H1 (cell line): ENCODE measurements at regions not wholly inside any gene's neighbourhood (a gene's known extent, or its start where the extent isn't known, plus 50 kb on each side); places are given as distances from the start of the nearest gene placed in this dataset.

Source experiments
- CTCF ChIA-PET: fragments of 300-600 bp; sonication (Branson Sonifier 250); formaldehyde crosslinking; loops from one replicate; lab custom pipeline; 2021; ENCODE audit not compliant: partially characterized antibody; lab: Charles Lee
- POLR2A ChIA-PET: fragments of 300-600 bp; sonication (Branson Sonifier 250); formaldehyde crosslinking; loops from one replicate; lab custom pipeline; 2021; ENCODE audit warnings: inconsistent platforms; ENCODE audit not compliant: partially characterized antibody; lab: Charles Lee
- DNase-seq, 2 experiments: peaks; one replicate each; pipeline versions ENCODE4 v3.0.0 to v3.0.0-alpha.2; 2010 to 2022; ENCODE audit warnings: low spot score in 2 of 2, low read depth in 1 of 2, mixed read lengths in 1 of 2
- FAIRE-seq: peaks from 2 replicates; lab custom pipeline; 2011; peaks lifted over from hg19 to GRCh38; lab: Jason Lieb, UNC
- H2AFZ ChIP-seq: 2 replicates; pipeline ENCODE4 v1.8.1; 2012; ENCODE audit warnings: low read length, inconsistent platforms
- H2AK5ac ChIP-seq: 2 replicates; pipeline ENCODE4 v1.6.1; 2013; ENCODE audit warnings: low read depth, low read length
- H2BK120ac ChIP-seq: replicated peaks from 2 replicates; pipeline ENCODE3; 2013; ENCODE audit warnings: low read depth, low read length, inconsistent platforms
- H2BK12ac ChIP-seq: 2 replicates; pipeline ENCODE4 v1.6.1; 2013; ENCODE audit warnings: low read depth, low read length
- H2BK15ac ChIP-seq: 2 replicates; pipeline ENCODE4 v1.6.1; 2013; ENCODE audit warnings: low read length
- H2BK20ac ChIP-seq: 2 replicates; pipeline ENCODE4 v1.6.1; 2013; ENCODE audit warnings: low read length
- H2BK5ac ChIP-seq: 2 replicates; pipeline ENCODE4 v1.6.1; 2013; ENCODE audit warnings: low read depth, low read length
- H3K14ac ChIP-seq: 2 replicates; pipeline ENCODE4 v1.6.1; 2013; ENCODE audit warnings: inconsistent platforms; ENCODE audit not compliant: insufficient read length
- H3K18ac ChIP-seq: 2 replicates; pipeline ENCODE4 v1.6.1; 2013; ENCODE audit warnings: low read length; ENCODE audit errors: extremely low read depth
- H3K23ac ChIP-seq: 2 replicates; pipeline ENCODE4 v1.6.1; 2013; ENCODE audit warnings: inconsistent platforms; ENCODE audit not compliant: insufficient read length
- H3K23me2 ChIP-seq: 2 replicates; pipeline ENCODE4 v1.6.1; 2013; ENCODE audit warnings: low read depth, low read length
- H3K27ac ChIP-seq: 2 replicates; pipeline ENCODE4 v1.6.1; 2011; ENCODE audit warnings: low read depth, low read length, inconsistent platforms
- H3K27me3 ChIP-seq, 4 experiments: replicated peaks in 1 of 4; 1 replicate in 1 of 4; 2 replicates in 3 of 4; pipeline versions ENCODE4 v1.6.1 to v1.8.1; 2011 to 2013; ENCODE audit warnings: low read length in 3 of 4, mild to moderate bottlenecking in 3 of 4, inconsistent platforms in 2 of 4, mixed read lengths in 2 of 4, moderate library complexity in 1 of 4; ENCODE audit not compliant: control insufficient read depth in 3 of 4, insufficient read depth in 3 of 4; ENCODE audit errors: extremely low read depth in 1 of 4
- H3K36me3 ChIP-seq, 4 experiments: 2 replicates each; pipeline versions ENCODE4 v1.6.1 to v1.8.1; 2011 to 2013; ENCODE audit warnings: mild to moderate bottlenecking in 4 of 4, low read length in 3 of 4, moderate library complexity in 2 of 4, control low read depth in 1 of 4, inconsistent platforms in 1 of 4; ENCODE audit not compliant: insufficient read depth in 4 of 4, control insufficient read depth in 2 of 4
- H3K4ac ChIP-seq: replicated peaks from 2 replicates; pipeline ENCODE3; 2013; ENCODE audit warnings: low read length, low read depth, mixed read lengths, inconsistent platforms; ENCODE audit not compliant: insufficient read length
- H3K4me1 ChIP-seq, 4 experiments: replicated peaks in 1 of 4; 1 replicate in 1 of 4; 2 replicates in 3 of 4; pipeline versions ENCODE4 v1.6.1 to v1.8.1; 2011 to 2013; ENCODE audit warnings: low read length in 3 of 4, inconsistent platforms in 2 of 4, mixed read lengths in 1 of 4; ENCODE audit not compliant: insufficient read depth in 4 of 4, control insufficient read depth in 3 of 4
- H3K4me2 ChIP-seq, 2 experiments: 2 replicates each; pipeline versions ENCODE4 v1.6.1 to v1.8.1; 2011 to 2013; ENCODE audit warnings: low read depth in 2 of 2, low read length in 2 of 2, control low read depth in 1 of 2, inconsistent platforms in 1 of 2, mild to moderate bottlenecking in 1 of 2; ENCODE audit not compliant: insufficient read depth in 1 of 2
- H3K4me3 ChIP-seq, 4 experiments: fragments of 200-600, 300-600 bp in 1 of 4; sonication (generic), shearing (Covaris generic), sonication (Bioruptor Twin) in 1 of 4; 2 replicates each; pipeline versions ENCODE4 v1.5.1 to v1.8.1; 2011 to 2016; ENCODE audit warnings: low read length in 4 of 4, low read depth in 3 of 4, control low read depth in 2 of 4, inconsistent platforms in 2 of 4, mild to moderate bottlenecking in 2 of 4, mixed read lengths in 1 of 4, moderate library complexity in 1 of 4; ENCODE audit not compliant: insufficient read depth in 2 of 4; ENCODE audit errors: extremely low read depth in 1 of 4
- H3K56ac ChIP-seq: replicated peaks from 2 replicates; pipeline ENCODE3; 2013; ENCODE audit warnings: low read depth, mild to moderate bottlenecking, mixed read lengths, low read length, inconsistent platforms; ENCODE audit not compliant: insufficient read length
- H3K79me1 ChIP-seq: 2 replicates; pipeline ENCODE4 v1.6.1; 2013; ENCODE audit warnings: low read depth, low read length, control low read depth
- H3K79me2 ChIP-seq, 2 experiments: 2 replicates each; pipeline versions ENCODE4 v1.6.1 to v1.8.1; 2012 to 2013; ENCODE audit warnings: low read length in 2 of 2, mild to moderate bottlenecking in 2 of 2, inconsistent platforms in 1 of 2; ENCODE audit not compliant: insufficient read depth in 2 of 2, control insufficient read depth in 1 of 2
- H3K9ac ChIP-seq, 4 experiments: replicated peaks in 1 of 4; 1 replicate in 1 of 4; 2 replicates in 3 of 4; pipeline versions ENCODE4 v1.6.1 to v1.8.1; 2011 to 2013; ENCODE audit warnings: low read depth in 3 of 4, low read length in 3 of 4, control low read depth in 2 of 4, mild to moderate bottlenecking in 2 of 4, moderate library complexity in 2 of 4, inconsistent platforms in 1 of 4; ENCODE audit errors: extremely low read depth in 1 of 4
- H3K9me3 ChIP-seq, 2 experiments: 2 replicates each; pipeline versions ENCODE4 v1.6.1 to v1.8.1; 2012 to 2013; ENCODE audit warnings: mild to moderate bottlenecking in 2 of 2, moderate library complexity in 2 of 2, control low read depth in 1 of 2, inconsistent platforms in 1 of 2, low read depth in 1 of 2, low read length in 1 of 2, mixed read lengths in 1 of 2; ENCODE audit not compliant: insufficient read depth in 2 of 2
- H4K20me1 ChIP-seq, 2 experiments: replicated peaks in 1 of 2; 2 replicates each; pipeline versions ENCODE3 to v1.8.1; 2011 to 2013; ENCODE audit warnings: inconsistent platforms in 2 of 2, low read length in 2 of 2, mild to moderate bottlenecking in 1 of 2; ENCODE audit not compliant: insufficient read depth in 2 of 2, control insufficient read depth in 1 of 2
- H4K5ac ChIP-seq: 2 replicates; pipeline ENCODE4 v1.6.1; 2013; ENCODE audit warnings: low read length, low read depth, mixed read lengths, inconsistent platforms; ENCODE audit not compliant: insufficient read length
- H4K8ac ChIP-seq: 2 replicates; pipeline ENCODE4 v1.8.0; 2013; ENCODE audit warnings: mild to moderate bottlenecking, moderate library complexity, low read length, inconsistent platforms; ENCODE audit not compliant: insufficient read depth; ENCODE audit errors: extremely low read depth
- H4K91ac ChIP-seq: replicated peaks from 2 replicates; pipeline ENCODE3; 2013; ENCODE audit warnings: low read length, mixed read lengths, inconsistent platforms; ENCODE audit not compliant: insufficient read length
- ATF2 ChIP-seq: IDR thresholded peaks from 2 replicates; pipeline ENCODE4 v1.6.1; 2012; ENCODE audit warnings: low read length, inconsistent platforms
- BRCA1 ChIP-seq: IDR thresholded peaks from 2 replicates; pipeline ENCODE4 v1.6.1; 2012; ENCODE audit warnings: low read depth, low read length, improper control_type of control experiment
- CTCF ChIP-seq, 3 experiments: IDR thresholded peaks; 1 replicate in 2 of 3; 2 replicates in 1 of 3; pipeline versions ENCODE4 v1.5.1 to v1.6.1; 2011; ENCODE audit warnings: low read length in 3 of 3, mild to moderate bottlenecking in 3 of 3, inconsistent platforms in 2 of 3, low read depth in 1 of 3, moderate library complexity in 1 of 3; ENCODE audit not compliant: insufficient read depth in 1 of 3; ENCODE audit errors: control extremely low read depth in 1 of 3
- HDAC2 ChIP-seq, 2 experiments: fragments of 300-600 bp in 1 of 2; sonication (generic) in 1 of 2; IDR thresholded peaks; 2 replicates each; pipeline ENCODE4 v1.6.1; 2011 to 2012; ENCODE audit warnings: low read depth in 2 of 2, low read length in 2 of 2, mild to moderate bottlenecking in 2 of 2, moderate library complexity in 2 of 2, borderline replicate concordance in 1 of 2, inconsistent platforms in 1 of 2
- HDAC6 ChIP-seq: IDR thresholded peaks from one replicate; pipeline ENCODE4 v1.7.1; 2012; ENCODE audit warnings: low read depth, mild to moderate bottlenecking, inconsistent platforms, low read length, moderate library complexity
- KDM5A ChIP-seq: fragments of 200-600 bp; IDR thresholded peaks from 2 replicates; pipeline ENCODE4 v1.7.1; 2012; ENCODE audit warnings: mild to moderate bottlenecking, low read length, inconsistent platforms, mixed read lengths
- MAFK ChIP-seq: IDR thresholded peaks from 2 replicates; pipeline ENCODE4 v1.6.1; 2012; ENCODE audit warnings: low read depth, mild to moderate bottlenecking, improper control_type of control experiment, low read length
- NANOG ChIP-seq: IDR thresholded peaks from 2 replicates; pipeline ENCODE4 v1.6.1; 2011; ENCODE audit warnings: low read length, low read depth, mild to moderate bottlenecking, inconsistent platforms; ENCODE audit not compliant: insufficient read depth, poor library complexity, severe bottlenecking
- SIRT6 ChIP-seq: IDR thresholded peaks from one replicate; pipeline ENCODE4 v1.7.1; 2012; ENCODE audit warnings: low read length, inconsistent platforms
- TBP ChIP-seq: IDR thresholded peaks from 2 replicates; pipeline ENCODE4 v1.6.1; 2011; ENCODE audit warnings: low read depth, low read length, improper control_type of control experiment
- WGBS, 2 experiments: shearing (Covaris generic) in 1 of 2; methylation state at CpG; one replicate each; pipeline versions ENCODE4 v1.1.6 to v1.1.7; 2013 to 2015; ENCODE audit warnings: low lambda C conversion rate in 2 of 2, mixed read lengths in 2 of 2, inconsistent platforms in 1 of 2, low coverage in 1 of 2, missing lambda C conversion rate in 1 of 2; ENCODE audit not compliant: insufficient replicate concordance in 2 of 2, insufficient coverage in 1 of 2, insufficient read length in 1 of 2; ENCODE audit errors: extremely low coverage in 1 of 2, missing lambda C conversion rate in 1 of 2; 5-methylcytosine and 5-hydroxymethylcytosine counted together

- no peak overlapping the region for H2BK15ac ChIP-seq
- no peak overlapping the region for H2BK12ac ChIP-seq
- H3K4me3 ChIP-seq: no peak overlapping the region
- no peak overlapping the region for H2AFZ ChIP-seq
- no peak overlapping the region for H4K8ac ChIP-seq
- H3K9ac ChIP-seq: no peak overlapping the region
- H3K56ac ChIP-seq: no peak overlapping the region
- no peaks in the 10 kb centered on the region for H3K9me3 ChIP-seq
- no peaks in the 10 kb centered on the region for H3K27me3 ChIP-seq
- WGBS, 2 experiments: 89% methylated on average over 4 of the region's 4 CpGs; no CpG with 5 or more reads in 1 of the 2 experiments
- peaks cover under 1% of the 10 kb centered on the region; the same call in 1 of the 2 replicates for H3K23me2 ChIP-seq
- POLR2A ChIA-PET: no interaction called here
- no peaks in the 10 kb centered on the region for H4K20me1 ChIP-seq
- H3K4me2 ChIP-seq: no peak overlapping the region
- H2BK20ac ChIP-seq: no peak overlapping the region
- no peak overlapping the region for H3K27ac ChIP-seq
- DNase-seq (no peak), FAIRE-seq (no peak)
- no peak overlapping the region for H3K18ac ChIP-seq
- no peak overlapping the region for H3K14ac ChIP-seq
- H3K36me3 ChIP-seq: no peaks in the 10 kb centered on the region
- no peaks in the 10 kb centered on the region for H3K79me2 ChIP-seq
- H3K23ac ChIP-seq: no peak overlapping the region
- H2BK120ac ChIP-seq: no peak overlapping the region
- no peaks in the 10 kb centered on the region for H3K79me1 ChIP-seq
- no peak overlapping the region for H4K91ac ChIP-seq
- H2AK5ac ChIP-seq: no peak overlapping the region
- no peak overlapping the region for H3K4ac ChIP-seq
- H2BK5ac ChIP-seq: no peak overlapping the region
- no peaks in the 10 kb centered on the region for H3K4me1 ChIP-seq
- CTCF ChIA-PET: no interaction called here
- no peak overlapping the region for H4K5ac ChIP-seq
- TF ChIP-seq TBP (no peak), NANOG (no peak), KDM5A (no peak), SIRT6 (no peak), HDAC6 (no peak), BRCA1 (no peak), ATF2 (no peak), CTCF (IDR thresholded peaks at IDR 0.05; ENCODE audit: control extremely low read depth in 1 of 3, insufficient read depth in 1 of 3, low read depth in 1 of 3, low read length in 3 of 3) (no peak), HDAC2 (IDR thresholded peaks at IDR 0.05; ENCODE audit: borderline replicate concordance in 1 of 2, low read depth in 2 of 2, low read length in 2 of 2) (no peak), MAFK (no peak)
Observed at GRCh38 chr14:97730706-97731105, 933.5 kb downstream of the VRK1 start.
